22Rv1 (cell line): ENCODE measurements at regions not wholly inside any gene's neighbourhood (a gene's known extent, or its start where the extent isn't known, plus 50 kb on each side); places are given as distances from the start of the nearest gene placed in this dataset.

ENCODE experiments used
- H3K27ac ChIP-seq: fragments of 450-650 bp; 2 replicates; pipeline ENCODE4 v1.5.1; 2017
- ZFX ChIP-seq: fragments of 450-650 bp; IDR thresholded peaks from 2 replicates; pipeline ENCODE4 v1.6.1; 2017; ENCODE audit warnings: antibody characterized with exemption, borderline replicate concordance
- TF ChIP-seq, protein P1 (sequence below): fragments of 450-650 bp; IDR thresholded peaks from 2 replicates; pipeline ENCODE4 v1.5.1; 2017; ENCODE audit warnings: mild to moderate bottlenecking

GRCh38 chr2:143909577-143910353 is 610.2 kb downstream of the ZEB2 start:
- no peak for TF ChIP-seq ZFX
- TF ChIP-seq, protein P1, sequence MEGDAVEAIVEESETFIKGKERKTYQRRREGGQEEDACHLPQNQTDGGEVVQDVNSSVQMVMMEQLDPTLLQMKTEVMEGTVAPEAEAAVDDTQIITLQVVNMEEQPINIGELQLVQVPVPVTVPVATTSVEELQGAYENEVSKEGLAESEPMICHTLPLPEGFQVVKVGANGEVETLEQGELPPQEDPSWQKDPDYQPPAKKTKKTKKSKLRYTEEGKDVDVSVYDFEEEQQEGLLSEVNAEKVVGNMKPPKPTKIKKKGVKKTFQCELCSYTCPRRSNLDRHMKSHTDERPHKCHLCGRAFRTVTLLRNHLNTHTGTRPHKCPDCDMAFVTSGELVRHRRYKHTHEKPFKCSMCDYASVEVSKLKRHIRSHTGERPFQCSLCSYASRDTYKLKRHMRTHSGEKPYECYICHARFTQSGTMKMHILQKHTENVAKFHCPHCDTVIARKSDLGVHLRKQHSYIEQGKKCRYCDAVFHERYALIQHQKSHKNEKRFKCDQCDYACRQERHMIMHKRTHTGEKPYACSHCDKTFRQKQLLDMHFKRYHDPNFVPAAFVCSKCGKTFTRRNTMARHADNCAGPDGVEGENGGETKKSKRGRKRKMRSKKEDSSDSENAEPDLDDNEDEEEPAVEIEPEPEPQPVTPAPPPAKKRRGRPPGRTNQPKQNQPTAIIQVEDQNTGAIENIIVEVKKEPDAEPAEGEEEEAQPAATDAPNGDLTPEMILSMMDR, result no peak
- no peak overlapping the region for H3K27ac ChIP-seq

DNA sequence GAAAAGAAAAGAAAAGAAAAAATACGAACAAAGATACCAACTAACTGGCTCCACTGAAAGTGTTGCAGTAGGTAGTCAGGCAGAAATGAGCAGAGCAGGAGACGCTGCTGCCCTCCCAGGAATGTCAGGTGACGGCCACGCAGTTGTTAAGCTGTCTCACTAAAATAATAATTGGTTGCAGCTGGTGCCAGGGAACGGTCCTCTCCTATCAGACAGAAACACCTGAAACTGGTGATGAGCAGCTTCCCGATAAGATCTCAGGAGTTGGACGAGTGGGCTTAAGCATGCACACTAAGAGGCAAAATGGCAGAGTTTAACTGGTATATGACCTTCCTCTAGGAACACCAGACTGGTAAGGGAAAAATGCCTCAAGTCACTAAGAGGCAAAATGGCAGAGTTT is 611.1 kb downstream of the ZEB2 start:
- H3K27ac ChIP-seq, result no peak overlapping the region
- TF ChIP-seq, protein P1, result no peak
- no peak for TF ChIP-seq ZFX

GRCh38 chr2:143907801-143908200 is 612.1 kb downstream of the ZEB2 start:
- no peak overlapping the region for H3K27ac ChIP-seq
- no peak for TF ChIP-seq ZFX
- TF ChIP-seq, protein P1, result no peak

- TF ChIP-seq ZFX, result no peak
- TF ChIP-seq, protein P1, result no peak
- H3K27ac ChIP-seq, result no peak overlapping the region
Observed at GRCh38 chr2:143906850-143907249, 613.1 kb downstream of the ZEB2 start.

DNA sequence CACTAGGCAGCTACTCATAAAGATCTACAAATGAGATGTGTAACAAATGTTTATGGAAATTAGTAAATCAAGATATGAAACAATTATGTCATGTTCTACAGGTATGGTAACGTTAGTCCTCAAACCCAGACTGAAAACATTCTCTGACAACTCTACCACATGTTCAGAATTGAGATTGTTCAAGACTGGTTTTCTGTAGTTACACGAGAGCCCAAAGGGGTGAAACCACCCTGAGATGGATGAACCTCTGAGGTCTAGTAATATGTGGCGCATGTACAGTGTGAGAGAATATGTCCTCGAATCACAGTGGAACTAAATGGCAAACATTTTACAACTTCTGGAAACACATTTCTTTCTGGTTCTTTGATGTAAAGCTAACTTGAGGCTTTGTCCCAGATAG is 614.3 kb downstream of the ZEB2 start:
- H3K27ac ChIP-seq, result no peak overlapping the region
- TF ChIP-seq, protein P1, result no peak
- no peak for TF ChIP-seq ZFX

- H3K27ac ChIP-seq, result no peak overlapping the region
- TF ChIP-seq, protein P1, result no peak
- TF ChIP-seq ZFX, result no peak
Observed at GRCh38 chr2:143903172-143903856, 616.6 kb downstream of the ZEB2 start.
